Vagina (tissue), 2 donors: ENCODE measurements at regions not wholly inside any gene's neighbourhood (a gene's known extent, or its start where the extent isn't known, plus 50 kb on each side); places are given as distances from the start of the nearest gene placed in this dataset.

ENCODE experiments used
- DNase-seq, 2 donors: peaks; one replicate each; pipeline ENCODE4 v3.0.0-alpha.2; 2017; ENCODE audit errors: extremely low spot score in 2 of 2
- H3K27ac ChIP-seq: fragments of 200-600 bp; sonication (generic); one replicate; pipeline ENCODE4 v1.5.1; 2019
- H3K27me3 ChIP-seq: fragments of 200-600 bp; sonication (generic); one replicate; pipeline ENCODE4 v1.5.1; 2019
- H3K36me3 ChIP-seq, 2 donors: fragments of 200-600 bp; sonication (generic); one replicate each; pipeline ENCODE4 v1.5.1; 2017 to 2019
- H3K4me1 ChIP-seq: fragments of 200-600 bp; sonication (generic); one replicate; pipeline ENCODE4 v1.5.1; 2019
- H3K4me3 ChIP-seq, 2 donors: fragments of 200-600 bp; sonication (generic); 1 replicate in 1 of 2; 2 replicates in 1 of 2; pipeline ENCODE4 v1.5.1; 2016 to 2019
- H3K9me3 ChIP-seq: fragments of 200-600 bp; sonication (generic); one replicate; pipeline ENCODE4 v1.5.1; 2019
- CTCF ChIP-seq, 3 experiments: fragments of 450-650 bp in 2 of 3; fragments of 200-600 bp in 1 of 3; sonication (generic) in 1 of 3; IDR thresholded peaks; one replicate each; pipeline ENCODE4 v1.5.1; 2017 to 2019; ENCODE audit warnings: antibody characterized with exemption in 3 of 3, mild to moderate bottlenecking in 2 of 3, moderate library complexity in 2 of 3
- POLR2A ChIP-seq, 2 donors: fragments of 450-650 bp; IDR thresholded peaks; one replicate each; pipeline ENCODE4 v1.6.1; 2017; ENCODE audit warnings: antibody characterized with exemption in 2 of 2, mild to moderate bottlenecking in 2 of 2, moderate library complexity in 2 of 2
- POLR2AphosphoS5 ChIP-seq, 2 donors: sonication (generic); formaldehyde crosslinking; IDR thresholded peaks; one replicate each; pipeline ENCODE4 v1.9.0; 2017; ENCODE audit warnings: antibody characterized with exemption in 2 of 2, mild to moderate bottlenecking in 2 of 2, low read depth in 1 of 2; ENCODE audit not compliant: insufficient read depth in 1 of 2
- intact Hi-C: fragments of 100-400 bp; cut with DNase I; formaldehyde crosslinking; loops from one replicate; pipeline ENCODE4 v1.15.1; 2023

GRCh38 chr11:80955588-80955987 is 1514.8 kb upstream of the TENM4 start:
- H3K4me1 ChIP-seq: peaks cover 15% of the 10 kb centered on the region
- DNase-seq: no peak
- H3K36me3 ChIP-seq: no peaks in the 10 kb centered on the region
- intact Hi-C loops: no loop called here
- TF ChIP-seq POLR2A (IDR thresholded peaks at IDR 0.05) (no peak), CTCF (IDR thresholded peaks at IDR 0.05) (no peak), POLR2AphosphoS5 (IDR thresholded peaks at IDR 0.05; ENCODE audit: insufficient read depth in 1 of 2, low read depth in 1 of 2) (no peak)
- H3K4me3 ChIP-seq: no peak overlapping the region
- no peaks in the 10 kb centered on the region for H3K9me3 ChIP-seq
- no peaks in the 10 kb centered on the region for H3K27me3 ChIP-seq
- no peak overlapping the region for H3K27ac ChIP-seq

- H3K4me1 ChIP-seq: no peaks in the 10 kb centered on the region
- no peak for DNase-seq
- TF ChIP-seq POLR2A (IDR thresholded peaks at IDR 0.05) (no peak), POLR2AphosphoS5 (IDR thresholded peaks at IDR 0.05; ENCODE audit: insufficient read depth in 1 of 2, low read depth in 1 of 2) (no peak), CTCF (IDR thresholded peaks at IDR 0.05) (no peak)
- no peaks in the 10 kb centered on the region for H3K27me3 ChIP-seq
- no peaks in the 10 kb centered on the region for H3K36me3 ChIP-seq
- H3K4me3 ChIP-seq: no peak overlapping the region
- intact Hi-C loops: no loop called here
- no peak overlapping the region for H3K27ac ChIP-seq
- H3K9me3 ChIP-seq: no peaks in the 10 kb centered on the region
Measured at GRCh38 chr11:80948781-80949180, 1508.0 kb upstream of the TENM4 start.

- no peak overlapping the region for H3K4me3 ChIP-seq
- H3K9me3 ChIP-seq: no peaks in the 10 kb centered on the region
- intact Hi-C loops: no loop called here
- TF ChIP-seq POLR2A (IDR thresholded peaks at IDR 0.05) (no peak), POLR2AphosphoS5 (IDR thresholded peaks at IDR 0.05; ENCODE audit: insufficient read depth in 1 of 2, low read depth in 1 of 2) (no peak), CTCF (IDR thresholded peaks at IDR 0.05) (no peak)
- no peaks in the 10 kb centered on the region for H3K36me3 ChIP-seq
- no peak for DNase-seq
- no peaks in the 10 kb centered on the region for H3K4me1 ChIP-seq
- H3K27me3 ChIP-seq: no peaks in the 10 kb centered on the region
- H3K27ac ChIP-seq: no peak overlapping the region
Measured at GRCh38 chr11:80944758-80945157, 1503.9 kb upstream of the TENM4 start.

- H3K27me3 ChIP-seq: no peaks in the 10 kb centered on the region
- TF ChIP-seq POLR2AphosphoS5 (IDR thresholded peaks at IDR 0.05; ENCODE audit: insufficient read depth in 1 of 2, low read depth in 1 of 2): no peak
- TF ChIP-seq POLR2A (IDR thresholded peaks at IDR 0.05): no peak
- no peak for TF ChIP-seq CTCF (IDR thresholded peaks at IDR 0.05)
- H3K4me3 ChIP-seq: no peak overlapping the region
- H3K4me1 ChIP-seq: no peaks in the 10 kb centered on the region
- no peak for DNase-seq
- no peak overlapping the region for H3K27ac ChIP-seq
- H3K36me3 ChIP-seq: no peaks in the 10 kb centered on the region
- intact Hi-C loops: no loop called here
- H3K9me3 ChIP-seq: no peaks in the 10 kb centered on the region
Measured at GRCh38 chr11:80943226-80943625, 1502.4 kb upstream of the TENM4 start.

DNA sequence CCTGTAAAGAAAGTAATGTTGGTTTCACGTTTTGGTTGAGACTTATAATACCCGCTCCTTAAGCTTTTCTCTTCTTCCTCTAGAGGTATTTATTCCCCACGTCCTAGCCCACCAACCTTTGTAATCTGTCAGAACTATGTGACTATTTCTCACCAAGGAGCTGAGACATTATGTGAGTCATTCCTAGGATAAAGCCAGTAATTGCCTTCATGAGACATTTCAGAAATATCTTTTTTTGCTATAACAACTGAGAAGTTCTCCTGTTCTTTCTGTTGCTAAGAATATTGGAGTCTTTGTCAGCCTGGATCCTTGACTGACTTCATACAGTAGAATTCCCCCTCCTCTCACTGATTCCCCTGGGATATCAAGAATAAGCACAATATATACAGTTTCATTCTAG is 1497.0 kb upstream of the TENM4 start:
- no peak for DNase-seq
- no peaks in the 10 kb centered on the region for H3K36me3 ChIP-seq
- TF ChIP-seq CTCF (IDR thresholded peaks at IDR 0.05) (no peak), POLR2A (IDR thresholded peaks at IDR 0.05) (no peak), POLR2AphosphoS5 (IDR thresholded peaks at IDR 0.05; ENCODE audit: insufficient read depth in 1 of 2, low read depth in 1 of 2) (no peak)
- H3K4me3 ChIP-seq: no peak overlapping the region
- intact Hi-C loops: no loop called here
- no peak overlapping the region for H3K27ac ChIP-seq
- no peaks in the 10 kb centered on the region for H3K9me3 ChIP-seq
- H3K27me3 ChIP-seq: no peaks in the 10 kb centered on the region
- no peaks in the 10 kb centered on the region for H3K4me1 ChIP-seq
